ENCODE measurements at regions not wholly inside any gene's neighbourhood (a gene's known extent, or its start where the extent isn't known, plus 50 kb on each side); places are given as distances from the start of the nearest gene placed in this dataset.

GRCh38 chr22:47449508-47450270 is 687.2 kb downstream of the TBC1D22A start:
- no peak for DNase-seq (ENCODE audit: low read depth, low spot score)
- no peak overlapping the region for H3K27ac Mint-ChIP-seq (ENCODE audit: unreplicated experiment)
- peaks cover 24% of the 10 kb centered on the region for H3K9me3 Mint-ChIP-seq
- no peak for TF ChIP-seq CTCF (conservative IDR thresholded peaks at IDR 0.05)
- no peak overlapping the region for H3K4me3 Mint-ChIP-seq
- peaks cover 2% of the 10 kb centered on the region for H3K27me3 Mint-ChIP-seq (ENCODE audit: low read depth)
- H3K36me3 Mint-ChIP-seq (ENCODE audit: low read depth), result peaks cover 3% of the 10 kb centered on the region
- H3K4me1 Mint-ChIP-seq, result no peaks in the 10 kb centered on the region

- Mint-ChIP-seq H3K9me3 (peaks cover 19% of the 10 kb centered on the region), H3K27me3 (ENCODE audit: low read depth) (peaks cover 2% of the 10 kb centered on the region), H3K4me3 (no peak overlapping the region), H3K36me3 (ENCODE audit: low read depth) (no peaks in the 10 kb centered on the region), H3K27ac (ENCODE audit: unreplicated experiment) (no peak overlapping the region), H3K4me1 (no peaks in the 10 kb centered on the region)
- no peak for DNase-seq (ENCODE audit: low read depth, low spot score)
- no peak for TF ChIP-seq CTCF (conservative IDR thresholded peaks at IDR 0.05)
Observed at GRCh38 chr22:47448231-47449223, 686.1 kb downstream of the TBC1D22A start.

GRCh38 chr22:47446821-47447810 is 684.7 kb downstream of the TBC1D22A start:
- Mint-ChIP-seq H3K27me3 (ENCODE audit: low read depth) (peaks cover 2% of the 10 kb centered on the region), H3K4me1 (no peaks in the 10 kb centered on the region), H3K27ac (ENCODE audit: unreplicated experiment) (no peak overlapping the region), H3K9me3 (peaks cover 19% of the 10 kb centered on the region), H3K4me3 (no peak overlapping the region), H3K36me3 (ENCODE audit: low read depth) (no peaks in the 10 kb centered on the region)
- TF ChIP-seq CTCF (conservative IDR thresholded peaks at IDR 0.05), result no peak
- DNase-seq (ENCODE audit: low read depth, low spot score), result no peak

GRCh38 chr22:47446331-47446730 is 683.9 kb downstream of the TBC1D22A start:
- H3K4me1 Mint-ChIP-seq, result no peaks in the 10 kb centered on the region
- no peak for DNase-seq (ENCODE audit: low read depth, low spot score)
- H3K4me3 Mint-ChIP-seq, result no peak overlapping the region
- H3K27me3 Mint-ChIP-seq (ENCODE audit: low read depth), result peaks cover 2% of the 10 kb centered on the region
- H3K27ac Mint-ChIP-seq (ENCODE audit: unreplicated experiment), result no peak overlapping the region
- peaks cover 21% of the 10 kb centered on the region for H3K9me3 Mint-ChIP-seq
- H3K36me3 Mint-ChIP-seq (ENCODE audit: low read depth), result no peaks in the 10 kb centered on the region
- no peak for TF ChIP-seq CTCF (conservative IDR thresholded peaks at IDR 0.05)

All from neural crest cell (in vitro differentiated cells).